Right atrium auricular region (tissue), 2 donors: ENCODE measurements at regions not wholly inside any gene's neighbourhood (a gene's known extent, or its start where the extent isn't known, plus 50 kb on each side); places are given as distances from the start of the nearest gene placed in this dataset.

ENCODE experiments used
- DNase-seq: peaks from one replicate; pipeline ENCODE4 v3.0.0-alpha.2; 2019; ENCODE audit warnings: low spot score
- H3K27ac ChIP-seq, 2 donors: fragments of 200-600 bp; sonication (generic); 1 replicate in 1 of 2; 2 replicates in 1 of 2; pipeline ENCODE4 v1.5.1; 2016 to 2019
- H3K27me3 ChIP-seq, 2 donors: fragments of 200-600 bp; sonication (generic); one replicate each; pipeline versions ENCODE4 v1.5.1 to v1.6.0; 2017 to 2019
- H3K36me3 ChIP-seq: fragments of 200-600 bp; sonication (generic); one replicate; pipeline ENCODE4 v1.5.1; 2016
- H3K4me1 ChIP-seq, 2 donors: fragments of 200-600 bp; sonication (generic); one replicate each; pipeline versions ENCODE4 v1.5.1 to v1.6.0; 2017 to 2019
- H3K4me3 ChIP-seq, 2 donors: fragments of 200-600 bp; sonication (generic); 1 replicate in 1 of 2; 2 replicates in 1 of 2; pipeline ENCODE4 v1.5.1; 2017 to 2019; ENCODE audit warnings: mild to moderate bottlenecking in 1 of 2, moderate library complexity in 1 of 2
- H3K9me3 ChIP-seq, 2 donors: fragments of 200-600 bp; sonication (generic); one replicate each; pipeline ENCODE4 v1.5.1; 2019
- CTCF ChIP-seq, 2 donors: fragments of 200-600 bp; sonication (generic); IDR thresholded peaks; one replicate each; pipeline ENCODE4 v1.5.1; 2019; ENCODE audit warnings: antibody characterized with exemption in 2 of 2

- H3K27me3 ChIP-seq, result no peaks in the 10 kb centered on the region
- no peaks in the 10 kb centered on the region for H3K4me1 ChIP-seq
- H3K27ac ChIP-seq, result no peak overlapping the region
- no peaks in the 10 kb centered on the region for H3K36me3 ChIP-seq
- H3K4me3 ChIP-seq, result no peak overlapping the region
- no peak for DNase-seq
- TF ChIP-seq CTCF (IDR thresholded peaks at IDR 0.05), result no peak
- no peaks in the 10 kb centered on the region for H3K9me3 ChIP-seq
These were observed 1235.7 kb upstream of the MAP3K7 start for GRCh38 chr6:91822581-91822980.

DNA sequence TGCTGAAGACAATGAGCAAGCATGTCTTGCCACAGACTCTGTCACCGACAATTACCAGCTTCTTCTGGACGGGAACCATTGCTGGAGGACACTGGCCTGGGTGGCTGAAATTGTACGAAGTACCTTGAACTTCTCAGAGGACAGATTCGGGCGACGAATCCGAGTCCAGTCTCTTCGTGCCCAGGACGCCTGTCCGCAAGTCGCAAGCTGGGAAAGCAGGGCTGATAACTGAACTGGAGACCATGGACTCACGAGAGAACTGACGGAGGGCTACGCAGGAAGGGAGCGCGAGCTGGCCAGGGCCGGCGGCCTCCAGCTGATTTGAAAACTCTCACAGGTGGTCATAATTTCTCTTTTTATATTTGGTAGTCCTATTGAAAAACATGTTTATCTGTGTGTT lies 1229.5 kb upstream of the MAP3K7 start:
- H3K27ac ChIP-seq, result no peak overlapping the region
- H3K36me3 ChIP-seq, result no peaks in the 10 kb centered on the region
- no peak for DNase-seq
- TF ChIP-seq CTCF (IDR thresholded peaks at IDR 0.05), result no peak
- no peaks in the 10 kb centered on the region for H3K27me3 ChIP-seq
- H3K9me3 ChIP-seq, result no peaks in the 10 kb centered on the region
- H3K4me1 ChIP-seq, result no peaks in the 10 kb centered on the region
- no peak overlapping the region for H3K4me3 ChIP-seq

GRCh38 chr6:91813641-91814040 lies 1226.8 kb upstream of the MAP3K7 start:
- H3K4me1 ChIP-seq, result no peaks in the 10 kb centered on the region
- H3K36me3 ChIP-seq, result no peaks in the 10 kb centered on the region
- H3K27ac ChIP-seq, result no peak overlapping the region
- TF ChIP-seq CTCF (IDR thresholded peaks at IDR 0.05), result no peak
- H3K9me3 ChIP-seq, result no peaks in the 10 kb centered on the region
- no peak for DNase-seq
- no peak overlapping the region for H3K4me3 ChIP-seq
- no peaks in the 10 kb centered on the region for H3K27me3 ChIP-seq

DNA sequence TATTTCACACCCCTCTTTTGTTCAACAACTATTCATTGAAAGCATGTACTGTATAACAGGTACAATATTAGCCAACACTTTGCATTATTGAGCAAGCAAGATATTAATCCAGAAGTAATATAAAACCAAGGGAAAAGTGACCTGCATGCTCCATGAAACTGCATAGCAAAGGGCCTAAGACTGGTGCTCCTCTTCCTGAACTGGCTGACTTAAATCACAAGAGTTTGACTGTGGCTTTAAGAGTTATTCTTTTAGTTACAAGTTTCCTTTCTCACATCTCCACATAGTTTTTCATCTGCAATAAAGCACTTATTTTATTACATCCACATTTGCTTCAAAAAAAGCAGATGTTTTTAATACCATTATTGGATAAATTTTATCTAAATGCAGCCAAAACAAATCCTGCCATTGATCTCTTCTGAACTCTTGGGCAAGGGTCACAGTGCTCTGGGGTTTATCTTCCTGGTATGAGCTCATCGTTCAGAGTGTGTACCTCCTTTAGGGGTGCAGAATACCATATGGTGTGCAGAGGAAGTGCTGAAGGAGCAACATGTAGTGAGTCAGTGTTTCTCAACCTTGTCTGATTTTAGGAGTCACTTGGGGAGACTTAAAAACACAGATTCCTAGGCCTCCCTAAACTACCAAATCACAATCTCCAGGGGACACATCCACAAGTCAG lies 1225.9 kb upstream of the MAP3K7 start:
- no peaks in the 10 kb centered on the region for H3K27me3 ChIP-seq
- no peak for TF ChIP-seq CTCF (IDR thresholded peaks at IDR 0.05)
- H3K36me3 ChIP-seq, result no peaks in the 10 kb centered on the region
- no peaks in the 10 kb centered on the region for H3K4me1 ChIP-seq
- H3K27ac ChIP-seq, result no peak overlapping the region
- H3K9me3 ChIP-seq, result no peaks in the 10 kb centered on the region
- DNase-seq, result no peak
- H3K4me3 ChIP-seq, result no peak overlapping the region

- Histone ChIP-seq H3K27ac (no peak overlapping the region), H3K36me3 (no peaks in the 10 kb centered on the region), H3K4me1 (no peaks in the 10 kb centered on the region), H3K4me3 (no peak overlapping the region), H3K27me3 (no peaks in the 10 kb centered on the region), H3K9me3 (no peaks in the 10 kb centered on the region)
- TF ChIP-seq CTCF (IDR thresholded peaks at IDR 0.05), result no peak
- DNase-seq, result no peak
These were observed 1218.1 kb upstream of the MAP3K7 start for GRCh38 chr6:91804981-91805380.

- H3K36me3 ChIP-seq, result no peaks in the 10 kb centered on the region
- no peaks in the 10 kb centered on the region for H3K9me3 ChIP-seq
- DNase-seq, result no peak
- H3K27ac ChIP-seq, result no peak overlapping the region
- no peak for TF ChIP-seq CTCF (IDR thresholded peaks at IDR 0.05)
- H3K27me3 ChIP-seq, result no peaks in the 10 kb centered on the region
- H3K4me1 ChIP-seq, result no peaks in the 10 kb centered on the region
- no peak overlapping the region for H3K4me3 ChIP-seq
These were observed 1215.6 kb upstream of the MAP3K7 start for GRCh38 chr6:91802431-91802830.
